OCI-LY1 (cell line): ENCODE measurements at regions not wholly inside any gene's neighbourhood (a gene's known extent, or its start where the extent isn't known, plus 50 kb on each side); places are given as distances from the start of the nearest gene placed in this dataset.

Source experiments
- CTCF ChIP-seq: fragments of 200-600 bp; sonication (generic), shearing (Covaris generic); IDR thresholded peaks from 2 replicates; pipeline ENCODE4 v1.5.1; 2017; ENCODE audit warnings: mild to moderate bottlenecking, antibody characterized with exemption, low read length, moderate library complexity, mixed read lengths
- EZH2 ChIP-seq: fragments of 200-600 bp; sonication (generic), shearing (Covaris generic); IDR thresholded peaks from 2 replicates; pipeline ENCODE4 v1.8.0; 2017; ENCODE audit warnings: borderline replicate concordance, mixed run types, mild to moderate bottlenecking, antibody characterized with exemption, low read length, moderate library complexity, mixed read lengths

DNA sequence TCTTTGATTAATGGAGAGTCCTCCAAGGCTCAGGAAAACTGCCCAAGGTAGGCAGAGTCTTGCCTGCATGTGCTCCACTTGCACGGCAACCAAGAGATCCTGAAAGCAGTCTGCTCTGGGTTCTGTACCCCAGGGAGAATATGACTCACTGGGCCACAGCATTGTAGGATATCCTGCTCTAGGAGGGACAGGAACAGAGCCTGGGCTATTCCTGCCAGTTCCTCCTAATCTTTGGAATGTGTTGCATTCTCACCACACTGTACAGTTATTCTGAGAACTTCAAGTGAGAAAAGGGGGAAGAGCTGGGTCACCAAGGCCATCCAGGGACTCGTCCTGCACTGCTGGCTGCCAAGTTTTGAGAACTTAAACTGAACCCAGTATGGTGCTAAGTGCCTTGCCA lies 278.5 kb downstream of the MATN1 start:
- TF ChIP-seq EZH2 = no peak
- TF ChIP-seq CTCF = no peak
